ENCODE measurements at regions not wholly inside any gene's neighbourhood (a gene's known extent, or its start where the extent isn't known, plus 50 kb on each side); places are given as distances from the start of the nearest gene placed in this dataset.
"Not testable (repeated sequence)": the region's sequence is repeated elsewhere in the genome, so short reads cannot be mapped to it uniquely, and the experiment has no call there.

DNA sequence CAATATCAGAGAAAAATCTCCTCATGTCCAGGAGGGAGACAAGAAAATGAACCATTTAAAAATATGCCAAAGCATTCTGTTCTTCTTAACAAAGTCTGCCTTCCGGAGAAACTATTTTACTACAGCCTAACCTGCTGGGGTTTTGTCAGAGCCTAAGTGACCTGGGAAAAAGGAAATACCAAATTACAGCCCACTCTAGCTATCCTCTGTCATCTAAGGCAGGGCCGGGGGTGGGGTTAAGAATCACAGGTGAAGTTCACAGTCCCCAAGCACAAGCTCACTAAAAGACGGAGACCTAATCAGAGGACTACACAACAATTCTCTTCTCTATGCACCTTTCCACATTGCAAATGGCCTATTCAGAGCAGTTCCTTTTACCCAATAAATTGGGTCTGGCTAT, 116.6 kb downstream of the TRIM42 start:
- ChIA-PET POLR2A (no interaction called here), CTCF (no interaction called here)

DNA sequence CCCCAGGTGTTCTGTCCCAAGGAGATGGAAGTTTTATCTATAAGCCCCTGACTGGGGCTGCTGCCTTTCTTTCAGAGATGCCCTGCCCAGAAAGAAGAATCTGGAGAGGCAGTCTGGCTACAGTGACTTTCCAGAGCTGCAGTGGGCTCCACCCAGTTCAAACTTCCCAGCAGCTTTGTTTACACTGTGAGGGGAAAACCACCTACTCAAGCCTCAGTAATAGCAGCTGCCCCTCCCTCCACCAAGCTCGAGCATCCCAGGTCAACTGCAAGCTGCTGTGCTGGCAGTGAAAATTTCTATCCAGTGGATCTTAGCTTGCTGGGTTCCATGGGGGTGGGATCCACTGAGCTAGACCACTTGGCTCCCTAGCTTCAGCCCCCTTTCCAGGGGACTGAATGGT, 125.0 kb downstream of the TRIM42 start:
- CTCF ChIA-PET; DNase-seq (ENCODE audit: extremely low spot score); POLR2A ChIA-PET: not testable (repeated sequence)

More for the DNA sequence above, 116.6 kb downstream of the TRIM42 start:
- TF ChIP-seq, protein P1, sequence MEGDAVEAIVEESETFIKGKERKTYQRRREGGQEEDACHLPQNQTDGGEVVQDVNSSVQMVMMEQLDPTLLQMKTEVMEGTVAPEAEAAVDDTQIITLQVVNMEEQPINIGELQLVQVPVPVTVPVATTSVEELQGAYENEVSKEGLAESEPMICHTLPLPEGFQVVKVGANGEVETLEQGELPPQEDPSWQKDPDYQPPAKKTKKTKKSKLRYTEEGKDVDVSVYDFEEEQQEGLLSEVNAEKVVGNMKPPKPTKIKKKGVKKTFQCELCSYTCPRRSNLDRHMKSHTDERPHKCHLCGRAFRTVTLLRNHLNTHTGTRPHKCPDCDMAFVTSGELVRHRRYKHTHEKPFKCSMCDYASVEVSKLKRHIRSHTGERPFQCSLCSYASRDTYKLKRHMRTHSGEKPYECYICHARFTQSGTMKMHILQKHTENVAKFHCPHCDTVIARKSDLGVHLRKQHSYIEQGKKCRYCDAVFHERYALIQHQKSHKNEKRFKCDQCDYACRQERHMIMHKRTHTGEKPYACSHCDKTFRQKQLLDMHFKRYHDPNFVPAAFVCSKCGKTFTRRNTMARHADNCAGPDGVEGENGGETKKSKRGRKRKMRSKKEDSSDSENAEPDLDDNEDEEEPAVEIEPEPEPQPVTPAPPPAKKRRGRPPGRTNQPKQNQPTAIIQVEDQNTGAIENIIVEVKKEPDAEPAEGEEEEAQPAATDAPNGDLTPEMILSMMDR (IDR thresholded peaks at IDR 0.05; ENCODE audit: control extremely low read depth, extremely low read depth, low read depth, missing control alignments), result no peak
- no peak for DNase-seq (ENCODE audit: extremely low spot score)

DNA sequence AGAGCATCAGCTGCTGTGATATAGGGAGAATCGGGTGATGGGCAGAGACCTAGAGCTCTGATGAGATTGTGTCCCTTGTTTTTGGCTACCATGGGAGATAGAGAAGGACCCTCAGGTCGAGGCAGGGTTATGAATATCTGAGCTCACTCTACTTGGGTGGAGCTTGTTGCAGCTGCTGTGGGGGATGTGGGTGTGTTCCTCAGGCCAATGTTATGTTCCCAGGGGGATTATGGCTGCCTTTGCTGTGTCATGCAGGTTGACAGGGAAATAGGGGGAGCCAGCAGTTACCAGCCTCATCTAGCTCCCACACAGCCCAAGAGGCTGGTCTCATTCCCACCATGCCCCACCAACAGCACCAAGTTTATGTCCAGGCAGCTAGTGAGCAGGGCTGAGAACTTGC, 131.5 kb downstream of the TRIM42 start:
- CTCF ChIA-PET, result no interaction called here

DNA sequence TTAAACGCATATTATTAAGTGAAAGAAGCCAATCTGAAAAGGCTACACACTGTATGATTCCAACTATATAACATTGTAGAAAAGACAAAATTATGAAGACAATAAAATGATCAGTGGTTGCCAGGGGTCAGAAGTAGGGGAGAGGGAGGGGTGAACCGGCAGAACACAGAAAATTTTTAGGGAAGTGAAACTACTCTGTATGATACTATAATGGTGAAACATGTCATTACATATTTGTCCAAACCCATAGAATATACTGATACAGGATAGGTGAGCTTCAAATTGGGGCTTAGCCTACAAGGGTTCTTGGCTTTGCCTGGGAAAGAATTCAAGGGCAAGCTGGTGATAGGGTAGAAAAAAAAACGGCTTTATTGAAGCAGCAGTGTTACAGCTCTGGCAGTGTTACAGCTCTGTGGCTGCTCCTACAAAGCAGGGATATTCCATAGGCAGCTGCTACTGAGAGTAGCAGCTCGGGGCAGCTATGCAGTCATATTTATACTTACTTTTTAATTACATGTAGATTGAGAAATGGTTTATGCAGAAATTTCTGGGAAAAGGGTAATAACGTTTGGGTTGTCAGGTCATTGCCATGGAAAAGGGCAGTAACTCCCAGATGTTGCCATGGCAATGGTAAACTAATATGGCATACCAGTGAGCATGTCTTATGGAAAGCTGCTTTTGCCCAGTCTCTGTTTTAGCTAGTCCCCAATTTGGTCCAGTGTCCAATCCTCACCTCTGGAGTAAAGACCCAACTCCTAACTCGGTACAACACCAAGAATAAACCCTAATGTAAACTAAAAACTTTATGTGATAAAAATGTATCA, 125.1 kb upstream of the SLC25A36 start:
- ChIA-PET POLR2A (no interaction called here), CTCF (no interaction called here)
- TF ChIP-seq, protein P1 (IDR thresholded peaks at IDR 0.05; ENCODE audit: control extremely low read depth, extremely low read depth, low read depth, missing control alignments), result no peak
- DNase-seq (ENCODE audit: extremely low spot score), result peak; percentile 28

More for the DNA sequence above, 131.5 kb downstream of the TRIM42 start:
- no peak for DNase-seq (ENCODE audit: extremely low spot score)
- POLR2A ChIA-PET, result no interaction called here
- TF ChIP-seq, protein P1 (IDR thresholded peaks at IDR 0.05; ENCODE audit: control extremely low read depth, extremely low read depth, low read depth, missing control alignments), result no peak

DNA sequence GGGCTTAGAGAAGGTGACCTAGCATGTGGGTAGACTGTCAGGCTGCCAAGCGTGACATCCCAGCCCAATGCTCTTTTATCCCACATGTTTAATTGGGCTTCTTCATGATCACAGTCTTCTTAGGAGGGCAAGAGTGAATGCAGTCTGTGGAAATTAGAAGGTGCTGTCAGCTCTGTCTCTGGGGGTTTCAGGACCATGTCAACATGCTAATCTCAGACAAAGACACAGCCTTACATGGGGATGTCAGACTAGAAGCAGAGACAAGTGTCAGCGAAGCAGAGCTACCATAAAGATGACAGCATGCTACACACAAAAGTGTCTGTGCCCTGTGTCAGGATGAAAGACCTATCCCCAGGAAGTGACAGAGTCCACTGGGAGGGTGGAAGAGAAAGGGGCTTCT, 120.1 kb upstream of the SLC25A36 start:
- DNase-seq (ENCODE audit: extremely low spot score), result no peak
- ChIA-PET POLR2A (no interaction called here), CTCF (no interaction called here)
- TF ChIP-seq, protein P1 (IDR thresholded peaks at IDR 0.05; ENCODE audit: control extremely low read depth, extremely low read depth, low read depth, missing control alignments), result no peak

DNA sequence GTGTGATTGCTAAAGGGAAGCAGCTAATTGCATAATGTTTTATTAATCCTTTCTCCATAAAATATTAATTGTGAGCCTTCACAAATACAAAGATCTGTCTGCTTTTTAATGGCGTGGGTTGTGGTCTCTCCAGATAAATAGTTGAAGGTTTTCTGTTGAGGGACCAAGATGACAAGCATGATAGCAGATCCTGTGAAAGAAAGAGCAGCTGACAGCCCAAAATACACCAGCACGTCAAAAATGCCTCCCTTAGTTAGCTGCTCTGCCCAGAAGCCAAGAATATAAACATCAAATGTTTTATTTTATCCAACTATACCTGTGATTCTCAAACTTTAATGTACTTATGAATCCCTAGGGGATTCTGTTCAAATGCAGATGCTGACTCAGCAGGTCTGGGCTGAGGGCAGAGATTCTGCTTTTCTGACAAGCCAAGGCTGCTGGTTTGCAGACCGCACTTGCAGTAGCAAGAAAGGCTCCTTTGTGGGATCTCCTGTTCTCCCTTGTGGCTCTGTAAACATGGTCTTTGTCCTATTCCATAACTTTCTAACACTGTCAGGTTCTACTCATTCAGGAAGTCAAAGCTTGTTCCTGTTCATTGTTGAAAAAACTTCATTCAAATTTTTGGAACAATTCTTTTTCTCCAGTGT, 119.1 kb upstream of the SLC25A36 start:
- ChIA-PET POLR2A (no interaction called here), CTCF (interaction anchor here (1.3 kb wide), 1 partner anchor 21 kb away, joined by 3 read pairs; no protein-coding TSS in a partner anchor)
- TF ChIP-seq, protein P1 (IDR thresholded peaks at IDR 0.05; ENCODE audit: control extremely low read depth, extremely low read depth, low read depth, missing control alignments), result no peak
- no peak for DNase-seq (ENCODE audit: extremely low spot score)

DNA sequence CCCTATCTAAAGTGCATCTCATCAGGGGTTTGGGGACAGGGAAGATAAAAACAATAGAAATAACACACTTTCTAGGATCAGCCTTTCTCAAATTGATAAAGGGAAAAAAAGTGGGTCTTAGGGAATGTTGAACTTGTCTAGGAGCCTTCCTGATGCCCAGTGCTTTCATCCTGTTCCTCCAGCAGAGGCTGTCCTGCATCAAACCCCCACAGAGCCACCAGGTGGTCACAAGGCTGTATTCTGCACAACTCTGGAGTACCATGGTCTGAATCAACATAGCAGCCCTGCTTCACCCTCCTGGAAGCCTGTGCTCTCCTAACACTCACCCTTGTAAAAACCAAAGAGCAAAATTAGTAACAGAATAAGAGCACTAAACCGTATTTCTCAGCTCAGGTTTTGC, 118.5 kb upstream of the SLC25A36 start:
- no peak for DNase-seq (ENCODE audit: extremely low spot score)
- TF ChIP-seq, protein P1 (IDR thresholded peaks at IDR 0.05; ENCODE audit: control extremely low read depth, extremely low read depth, low read depth, missing control alignments), result no peak
- POLR2A ChIA-PET, result no interaction called here
- CTCF ChIA-PET, result interaction anchor here (1.3 kb wide), 1 partner anchor 20 kb away, joined by 3 read pairs; no protein-coding TSS in a partner anchor
